ENCODE measurements at regions not wholly inside any gene's neighbourhood (a gene's known extent, or its start where the extent isn't known, plus 50 kb on each side); places are given as distances from the start of the nearest gene placed in this dataset.
A peak's percentile ranks its signal among the peaks of the same experiment; 100 is the strongest.

DNA sequence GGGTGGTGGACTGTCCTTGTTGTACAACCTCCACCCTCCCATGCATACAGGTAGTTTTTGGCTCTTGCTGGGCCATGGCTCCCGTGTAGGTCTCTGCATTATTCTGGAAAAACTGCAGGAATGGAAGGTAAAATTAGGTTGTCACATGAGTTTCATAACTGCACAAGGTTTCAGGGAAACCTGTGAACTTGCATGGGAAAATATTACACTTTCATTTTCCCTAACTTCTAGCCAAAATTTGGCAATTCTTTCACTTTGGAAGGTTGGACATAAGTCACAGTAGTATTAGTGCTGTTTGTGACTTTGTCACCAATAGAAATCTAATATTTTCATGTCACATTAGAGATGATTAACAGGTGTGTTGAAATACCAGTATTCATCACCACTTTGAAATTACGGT is 118.1 kb upstream of the MGAT5 start:
- DNase-seq (ENCODE audit: low spot score): no peak
- in situ Hi-C loops (cut with HindIII; ENCODE audit: low sequenced_read_pairs): no loop called here

DNA sequence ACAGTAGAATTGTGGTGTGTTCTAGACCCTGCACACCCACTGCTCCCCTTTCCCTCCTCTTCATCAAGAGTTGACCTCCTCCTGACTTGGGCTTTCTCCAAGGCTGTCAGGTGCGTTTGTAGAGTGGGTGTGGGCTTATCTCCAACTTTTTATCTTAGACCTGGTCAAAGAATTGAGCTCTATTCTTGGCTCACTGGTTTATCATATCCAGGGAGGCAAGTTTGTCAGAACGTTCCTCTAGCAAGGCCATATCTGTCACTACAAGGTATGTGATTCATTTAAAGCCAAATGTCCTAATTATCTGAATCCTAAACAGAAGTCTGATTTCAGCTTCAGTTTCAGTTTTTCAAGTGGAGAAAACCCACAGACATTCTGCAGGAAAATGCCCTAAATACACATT is 117.1 kb upstream of the MGAT5 start:
- no peak for DNase-seq (ENCODE audit: low spot score)
- in situ Hi-C loops (cut with HindIII; ENCODE audit: low sequenced_read_pairs): no loop called here

DNA sequence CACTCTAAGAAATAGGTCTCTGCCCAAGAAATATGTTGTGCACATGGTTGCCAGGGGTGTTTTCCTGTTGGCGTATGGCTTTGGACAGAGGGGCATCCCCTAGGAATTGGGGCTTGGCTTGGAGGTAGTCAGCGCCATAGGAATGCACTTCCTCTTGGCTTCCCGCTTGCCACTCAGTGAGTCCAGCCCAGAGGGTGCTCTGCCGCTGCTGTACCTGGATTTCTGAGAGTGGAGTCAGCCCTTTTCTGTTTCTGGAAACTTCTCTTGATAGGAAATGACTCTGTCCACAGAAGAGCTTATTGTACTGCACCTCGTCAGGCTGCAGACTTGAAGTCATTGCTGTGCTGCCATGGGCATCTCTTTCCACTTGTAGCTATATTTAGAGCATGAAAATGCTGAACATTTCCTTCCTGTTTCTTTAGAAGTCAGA is 116.7 kb upstream of the MGAT5 start:
- DNase-seq (ENCODE audit: low spot score): no peak
- in situ Hi-C loops (cut with HindIII; ENCODE audit: low sequenced_read_pairs): no loop called here

DNA sequence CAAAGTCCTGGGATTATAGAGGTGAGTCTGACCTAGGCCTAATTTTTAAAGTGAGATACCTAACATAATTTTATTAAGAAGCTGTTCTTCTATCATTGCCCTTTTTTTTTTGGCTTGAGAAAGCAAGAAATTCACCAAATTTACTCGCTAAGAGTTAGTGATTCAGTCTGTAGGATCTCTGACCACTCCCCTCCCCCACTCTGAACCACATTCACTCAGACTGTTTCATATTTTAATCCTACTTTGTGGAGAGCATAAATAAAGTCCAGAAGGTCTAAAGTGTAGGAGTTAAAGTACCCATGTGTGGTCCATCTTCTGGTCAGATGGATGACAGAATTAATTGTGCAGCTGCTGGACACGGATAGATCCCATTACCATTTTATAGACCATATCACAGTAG is 115.8 kb upstream of the MGAT5 start:
- in situ Hi-C loops (cut with HindIII; ENCODE audit: low sequenced_read_pairs): no loop called here
- DNase-seq (ENCODE audit: low spot score): no peak

DNA sequence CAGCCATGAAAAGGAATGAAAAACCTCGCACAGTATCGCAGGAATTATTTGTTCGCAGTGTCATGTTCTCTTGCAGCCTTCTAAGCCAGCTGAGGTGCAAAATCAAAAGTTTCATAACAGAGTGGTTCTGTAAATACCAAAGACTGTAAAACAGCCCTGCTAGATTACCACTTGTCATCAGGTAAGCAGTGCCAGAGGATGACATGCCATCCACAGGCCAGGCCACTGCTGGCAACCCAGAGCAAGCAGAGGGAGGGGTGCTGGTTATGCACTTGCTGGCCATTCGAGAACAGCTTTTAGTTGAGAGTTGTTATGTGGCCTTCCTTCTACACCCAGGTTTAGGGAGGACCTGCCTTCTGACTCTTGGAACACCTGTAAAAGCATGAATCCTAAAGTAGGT is 114.3 kb upstream of the MGAT5 start:
- in situ Hi-C loops (cut with HindIII; ENCODE audit: low sequenced_read_pairs): no loop called here
- no peak for DNase-seq (ENCODE audit: low spot score)

DNA sequence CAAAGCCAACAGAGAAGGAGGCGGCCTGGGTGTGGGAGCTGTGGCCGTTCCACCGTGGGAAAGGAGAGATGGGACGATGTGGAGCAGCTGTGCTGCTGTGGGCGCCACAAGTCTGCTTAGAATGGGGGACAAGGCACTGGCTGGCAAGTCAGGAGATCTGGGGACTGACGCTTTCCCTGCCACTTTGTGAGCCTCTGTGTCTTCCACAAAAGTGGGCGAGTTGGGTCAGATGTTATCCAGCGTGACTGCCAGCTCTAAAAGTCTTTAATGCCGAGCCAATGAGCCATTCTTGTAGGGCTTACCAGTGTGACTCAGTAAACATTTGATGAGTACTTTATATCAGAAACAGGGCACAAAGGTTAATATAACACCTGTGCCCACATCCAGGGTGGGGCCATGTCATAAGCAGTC is 113.6 kb upstream of the MGAT5 start:
- DNase-seq (ENCODE audit: low spot score): no peak
- in situ Hi-C loops (cut with HindIII; ENCODE audit: low sequenced_read_pairs): no loop called here

DNA sequence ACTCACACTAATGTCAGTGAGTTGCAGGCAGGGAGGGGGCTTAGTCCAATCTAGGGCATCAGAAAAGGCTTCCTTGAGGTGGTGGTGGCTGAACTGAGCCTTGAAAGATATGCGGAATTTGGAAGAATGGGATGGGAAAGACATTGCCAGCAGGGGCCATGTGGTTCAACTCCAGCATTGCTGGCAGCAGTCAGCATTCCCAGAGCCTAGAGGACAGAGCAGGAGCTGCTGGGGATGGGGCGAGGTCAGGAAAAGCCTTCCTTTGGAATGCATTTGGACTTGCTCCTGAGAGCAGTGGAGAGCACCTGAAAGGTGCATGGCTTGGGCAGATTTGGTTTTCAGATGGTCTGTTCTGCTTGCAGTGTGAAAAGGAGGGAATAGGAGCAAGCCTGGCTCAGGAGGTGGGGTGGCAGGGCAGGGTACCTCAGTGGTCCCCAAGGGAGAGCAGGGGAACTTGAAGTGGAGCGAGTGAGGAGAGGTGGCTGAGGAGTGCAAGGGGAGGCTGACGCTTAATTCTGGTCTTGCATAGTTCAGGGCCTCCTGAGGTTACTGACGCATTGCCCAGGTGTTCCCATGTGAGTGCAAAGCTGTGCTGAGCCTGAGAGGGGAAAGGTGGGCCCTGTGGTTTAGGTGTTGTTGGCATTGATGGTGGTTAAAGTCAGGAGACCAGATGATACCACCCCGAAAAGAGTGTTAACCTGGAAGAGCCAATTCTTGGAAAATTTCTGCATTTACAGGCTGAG is 112.1 kb upstream of the MGAT5 start:
- in situ Hi-C loops (cut with HindIII; ENCODE audit: low sequenced_read_pairs): no loop called here
- DNase-seq (ENCODE audit: low spot score): peak; percentile 53

DNA sequence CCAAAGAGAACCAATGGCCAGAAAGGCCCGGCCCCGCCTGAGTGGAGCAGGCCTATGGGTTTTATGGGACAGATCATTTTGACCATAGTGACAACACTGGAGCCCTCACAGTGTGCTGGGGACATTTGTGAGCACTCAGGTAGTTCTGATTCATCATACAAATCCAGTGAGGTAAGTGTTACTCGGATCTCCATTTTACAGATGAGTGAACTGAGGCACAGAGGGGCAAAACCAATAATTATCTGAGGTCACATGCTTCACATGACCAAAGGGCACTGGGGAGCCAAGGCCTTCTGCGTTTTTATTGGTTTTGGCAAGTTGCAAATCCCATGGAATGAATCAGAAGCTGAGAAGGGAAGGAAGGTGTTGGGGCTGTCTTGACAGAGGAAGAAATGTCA is 111.5 kb upstream of the MGAT5 start:
- no peak for DNase-seq (ENCODE audit: low spot score)
- in situ Hi-C loops (cut with HindIII; ENCODE audit: low sequenced_read_pairs): no loop called here

DNA sequence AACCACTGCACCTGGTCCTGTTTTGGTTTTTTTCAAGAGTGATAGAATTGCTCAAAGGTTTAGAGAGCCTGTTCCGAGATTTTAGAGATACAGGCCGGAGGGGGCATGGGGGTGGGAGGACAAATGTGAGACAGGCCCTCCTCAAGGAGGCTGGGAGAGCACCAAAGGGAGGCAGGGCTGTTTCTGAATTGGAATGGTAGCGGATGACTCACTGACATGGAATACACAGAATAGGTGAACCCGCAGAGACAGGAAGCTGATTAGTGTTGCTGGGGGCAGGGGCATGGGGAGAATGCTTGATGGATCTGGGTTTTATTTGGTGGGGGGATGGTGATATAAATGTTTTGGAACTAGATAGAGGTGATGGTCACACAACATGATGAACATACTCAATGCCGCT is 111.0 kb upstream of the MGAT5 start:
- in situ Hi-C loops (cut with HindIII; ENCODE audit: low sequenced_read_pairs): no loop called here
- DNase-seq (ENCODE audit: low spot score): no peak

DNA sequence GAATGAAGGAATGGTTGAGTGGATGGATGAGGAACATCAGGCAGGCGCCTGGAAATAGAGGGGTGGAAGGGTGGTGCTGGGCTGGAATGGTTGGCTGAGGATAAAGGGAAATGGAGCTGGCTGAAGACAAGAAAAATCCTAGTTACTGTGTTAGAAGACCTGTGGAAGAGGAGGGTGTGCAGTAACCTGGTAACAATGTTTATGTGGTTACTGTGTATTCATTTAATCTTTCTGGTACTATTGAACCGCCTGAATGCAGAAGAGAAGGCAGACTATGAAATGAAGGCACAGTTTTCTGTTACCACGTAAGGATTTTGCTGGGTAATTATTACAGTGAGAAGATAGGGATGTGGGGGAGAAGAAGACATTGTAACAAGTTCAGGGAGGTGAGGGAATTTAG is 110.3 kb upstream of the MGAT5 start:
- in situ Hi-C loops (cut with HindIII; ENCODE audit: low sequenced_read_pairs): no loop called here
- no peak for DNase-seq (ENCODE audit: low spot score)

DNA sequence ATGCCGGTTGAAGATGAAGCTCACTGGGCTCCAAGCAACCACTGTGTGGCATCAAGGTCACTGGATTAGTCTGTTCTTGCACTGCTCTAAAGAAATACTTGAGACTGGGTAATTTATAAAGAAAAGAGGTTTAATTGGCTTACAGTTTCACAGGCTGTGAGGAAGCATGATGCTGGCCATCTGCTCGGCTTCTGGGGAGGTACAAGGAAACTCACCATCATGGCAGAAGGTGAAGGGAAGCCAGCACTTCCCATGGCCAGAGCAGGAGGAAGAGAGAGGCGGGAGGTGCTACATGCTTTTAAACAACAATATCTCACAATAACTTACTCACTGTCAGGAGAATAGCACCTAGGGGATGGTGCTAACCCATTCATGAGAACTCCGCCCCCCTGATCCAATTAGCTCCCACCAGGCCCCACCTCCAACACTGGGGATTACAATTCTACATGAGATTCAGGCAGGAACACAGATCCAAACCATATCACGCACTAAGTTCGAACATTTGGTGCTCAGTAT is 109.7 kb upstream of the MGAT5 start:
- DNase-seq (ENCODE audit: low spot score): peak; percentile 84
- in situ Hi-C loops (cut with HindIII; ENCODE audit: low sequenced_read_pairs): no loop called here

DNA sequence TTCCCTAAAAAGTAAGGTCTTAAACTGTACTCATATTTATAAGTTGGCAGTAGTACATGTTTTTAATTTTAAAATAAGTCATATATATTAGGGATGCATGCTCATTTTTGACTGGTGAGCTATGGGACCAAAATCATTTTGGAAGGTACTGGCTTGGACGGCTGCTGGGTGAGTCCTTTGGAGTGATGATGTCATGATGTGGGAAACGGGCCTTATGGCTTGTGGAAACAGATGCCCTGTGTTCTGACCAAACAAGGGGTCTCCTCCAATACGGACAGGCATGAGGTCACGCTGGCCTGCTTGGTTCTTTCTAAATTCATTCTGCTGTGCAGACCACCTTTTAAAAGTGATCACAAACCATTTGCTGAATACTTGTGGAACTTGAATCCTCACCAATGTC is 109.2 kb upstream of the MGAT5 start:
- no peak for DNase-seq (ENCODE audit: low spot score)
- in situ Hi-C loops (cut with HindIII; ENCODE audit: low sequenced_read_pairs): no loop called here

DNA sequence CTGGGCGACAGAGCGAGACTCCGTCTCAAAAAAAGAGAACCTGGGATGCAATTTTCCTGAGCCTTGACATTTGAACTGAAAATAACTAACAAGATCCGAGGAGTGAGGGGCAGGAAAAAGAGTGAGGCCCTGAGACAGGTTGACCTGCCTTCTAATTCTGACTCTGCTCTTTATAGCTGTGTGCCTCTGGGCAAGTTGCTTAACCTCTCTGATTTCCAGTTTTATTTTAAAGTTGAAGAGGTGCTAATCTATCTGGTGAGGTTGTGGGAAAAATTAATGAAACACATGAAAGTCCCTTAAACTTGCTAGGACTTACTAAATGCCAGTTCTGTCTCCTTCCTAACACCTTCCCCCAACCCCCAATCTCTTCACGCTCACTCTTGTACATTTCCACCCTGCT is 108.4 kb upstream of the MGAT5 start:
- in situ Hi-C loops (cut with HindIII; ENCODE audit: low sequenced_read_pairs): no loop called here
- DNase-seq (ENCODE audit: low spot score): no peak

DNA sequence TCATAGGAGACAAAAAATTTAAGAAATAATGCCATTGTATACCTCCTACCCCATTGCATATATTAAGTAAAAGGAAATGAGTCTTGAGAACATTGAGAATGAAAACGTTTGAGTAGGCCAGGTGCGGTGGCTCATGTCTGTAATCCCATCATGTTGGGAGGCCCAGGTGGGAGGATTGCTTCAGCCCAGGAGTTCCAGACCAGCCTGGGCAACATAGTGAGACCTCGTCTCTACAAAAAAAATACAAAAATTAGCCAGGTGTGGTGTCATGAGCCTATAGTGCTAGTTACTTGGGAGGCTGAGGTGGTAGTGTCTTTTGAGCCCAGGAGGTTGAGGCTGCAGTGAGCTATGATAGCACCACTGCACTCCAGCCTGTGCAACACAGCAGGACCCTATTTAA is 107.7 kb upstream of the MGAT5 start:
- no peak for DNase-seq (ENCODE audit: low spot score)

DNA sequence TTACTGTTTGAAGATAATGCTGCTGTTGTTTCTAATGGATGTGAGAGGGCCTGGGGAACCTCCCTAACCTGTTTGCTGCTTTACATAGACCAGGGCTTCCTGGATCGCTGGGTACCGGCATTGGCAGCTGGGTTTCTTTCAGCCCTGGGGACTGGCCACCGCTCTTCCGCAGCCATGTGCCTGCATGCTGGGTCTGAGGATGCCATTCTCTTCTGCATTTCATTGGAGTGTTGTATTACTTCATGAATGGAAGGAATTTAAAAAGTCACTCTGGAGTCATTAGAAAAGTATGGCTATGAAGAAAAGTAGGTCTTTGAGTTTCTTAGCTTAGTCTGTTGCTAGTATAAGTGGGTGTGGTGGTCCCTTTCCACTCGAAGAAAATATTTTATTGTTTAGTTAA is 107.3 kb upstream of the MGAT5 start:
- in situ Hi-C loops (cut with HindIII; ENCODE audit: low sequenced_read_pairs): no loop called here
- DNase-seq (ENCODE audit: low spot score): no peak

More for the DNA sequence above, 107.7 kb upstream of the MGAT5 start:
- in situ Hi-C loops (cut with HindIII; ENCODE audit: low sequenced_read_pairs): no loop called here

DNA sequence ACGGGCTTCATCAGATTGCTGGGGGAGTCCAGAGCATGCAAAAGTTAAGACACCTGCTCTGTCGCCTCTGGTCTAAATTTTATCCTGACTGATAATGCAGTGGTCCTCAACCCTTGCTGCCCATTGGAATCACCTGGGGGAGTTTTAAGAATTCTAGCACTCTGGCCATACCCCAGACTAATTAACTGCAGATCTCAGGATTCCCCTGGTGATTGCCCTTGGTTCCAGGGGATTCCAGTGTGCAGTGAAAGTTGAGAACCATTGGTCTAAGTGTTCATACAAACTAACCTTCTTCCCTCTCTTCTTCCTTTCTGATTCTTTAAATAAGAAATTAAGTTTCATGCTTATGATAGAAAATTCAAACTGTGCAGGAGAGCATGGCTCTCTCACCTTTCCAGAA is 105.7 kb upstream of the MGAT5 start:
- DNase-seq (ENCODE audit: low spot score): no peak
- in situ Hi-C loops (cut with HindIII; ENCODE audit: low sequenced_read_pairs): no loop called here

DNA sequence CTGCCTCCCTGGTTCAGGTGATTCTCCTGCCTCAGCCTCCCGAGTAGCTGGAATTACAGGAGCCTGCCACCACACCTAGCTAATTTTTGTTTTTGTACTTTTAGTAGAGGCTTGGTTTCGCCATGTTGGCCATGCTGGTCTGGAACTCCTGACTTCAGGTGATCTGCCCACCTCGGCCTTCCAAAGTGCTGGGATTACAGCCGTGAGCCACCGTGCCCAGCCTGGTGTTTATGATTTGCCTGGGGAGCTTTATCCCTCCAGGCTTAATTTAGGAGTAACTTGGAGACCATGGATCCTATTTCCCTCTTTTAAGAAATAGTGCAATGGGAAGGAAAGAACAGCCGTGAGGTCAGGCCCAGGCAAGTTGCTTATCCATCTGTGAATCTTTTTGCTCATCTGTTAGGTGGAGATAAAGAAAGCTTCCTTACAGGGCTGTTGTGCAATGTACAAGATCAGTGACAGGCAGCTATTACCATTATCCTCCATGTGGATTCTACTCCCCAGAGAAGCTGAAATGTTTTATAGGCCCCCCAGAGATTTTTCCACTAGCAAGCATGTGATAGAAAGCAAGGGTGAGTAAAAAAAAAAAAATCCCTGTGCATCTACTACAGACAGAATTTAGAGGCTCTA is 104.9 kb upstream of the MGAT5 start:
- DNase-seq (ENCODE audit: low spot score): no peak
- in situ Hi-C loops (cut with HindIII; ENCODE audit: low sequenced_read_pairs): no loop called here

DNA sequence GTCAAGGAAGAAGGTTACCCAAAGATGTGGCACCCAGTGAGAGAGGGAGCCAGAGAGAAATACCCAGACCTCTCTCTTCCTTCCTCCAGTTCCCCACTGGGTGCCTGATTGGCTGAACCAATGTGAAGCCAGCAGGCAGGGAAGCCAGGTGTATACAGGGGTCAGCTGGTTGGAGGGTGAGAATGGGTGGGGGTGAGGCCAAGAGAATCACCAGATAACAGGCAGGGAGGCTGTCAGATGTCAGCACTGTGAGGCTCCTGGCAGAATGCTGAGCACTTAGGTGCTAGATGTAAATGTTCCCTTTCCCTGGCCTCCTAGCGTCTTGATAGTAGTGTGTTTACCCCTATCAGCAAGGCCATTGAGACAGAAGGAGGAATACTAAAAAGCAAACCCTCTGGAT is 104.0 kb upstream of the MGAT5 start:
- no peak for DNase-seq (ENCODE audit: low spot score)
- in situ Hi-C loops (cut with HindIII; ENCODE audit: low sequenced_read_pairs): no loop called here

DNA sequence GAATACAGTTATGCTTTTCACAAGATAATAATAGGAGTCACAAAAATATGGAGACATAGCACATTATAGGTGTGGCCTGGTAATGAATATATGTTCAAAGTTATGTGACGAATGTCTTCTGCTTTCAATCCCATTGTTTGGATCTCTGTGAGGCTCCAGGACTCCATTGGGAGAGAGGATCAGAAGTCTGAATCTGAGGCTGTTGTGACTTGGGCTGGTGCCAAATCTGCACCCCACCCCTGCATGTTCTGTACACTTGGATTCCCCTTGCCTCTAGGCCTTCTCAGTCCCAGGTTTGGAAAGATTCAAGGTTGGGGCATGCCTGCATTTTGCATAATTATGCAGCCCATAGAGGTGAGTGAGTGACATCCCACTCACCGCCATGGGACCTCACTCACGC is 103.1 kb upstream of the MGAT5 start:
- DNase-seq (ENCODE audit: low spot score): no peak
- in situ Hi-C loops (cut with HindIII; ENCODE audit: low sequenced_read_pairs): no loop called here

DNA sequence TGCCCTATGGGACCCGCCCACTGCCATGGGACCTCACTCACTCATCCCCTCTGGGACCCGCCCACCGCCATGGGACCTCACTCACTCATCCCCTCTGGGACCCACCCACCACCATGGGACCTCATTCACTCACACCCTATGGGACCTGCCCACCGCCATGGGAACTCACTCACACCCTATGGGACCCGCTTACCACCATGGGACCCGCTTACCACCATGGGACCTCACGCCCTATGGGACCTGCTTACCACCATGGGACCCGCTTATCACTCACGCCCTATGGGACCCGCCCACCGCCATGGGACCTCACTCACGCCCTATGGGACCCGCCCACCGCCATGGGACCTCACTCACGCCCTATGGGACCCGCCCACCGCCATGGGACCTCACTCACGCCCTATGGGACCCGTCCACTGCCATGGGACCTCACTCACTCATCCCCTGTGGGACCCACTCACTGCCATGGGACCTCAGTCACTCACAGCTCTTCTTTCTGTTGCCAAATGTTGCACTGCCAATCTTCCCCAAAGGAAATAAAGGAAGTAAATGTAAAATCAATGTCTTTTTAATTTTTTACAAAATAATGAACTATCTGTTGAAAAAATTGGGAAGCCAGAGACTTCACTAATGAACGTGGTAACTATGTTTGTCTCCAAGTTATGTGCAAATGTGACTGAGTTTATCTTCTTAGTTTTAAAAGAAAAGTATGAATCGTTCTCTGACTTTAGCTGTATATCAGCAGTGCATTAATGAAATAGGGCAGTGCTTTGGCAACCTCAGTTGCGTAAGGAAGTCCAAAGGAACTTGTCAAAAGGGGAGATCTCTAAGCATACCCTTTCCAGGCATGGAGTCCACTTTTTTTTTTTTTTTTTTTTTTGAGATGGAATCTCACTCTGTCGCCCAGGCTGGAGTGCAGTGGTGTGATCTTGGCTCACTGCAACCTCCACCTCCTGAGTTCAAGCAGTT is 101.5 kb upstream of the MGAT5 start:
- no peak for DNase-seq (ENCODE audit: low spot score)
- in situ Hi-C loops (cut with HindIII; ENCODE audit: low sequenced_read_pairs): no loop called here

Measured in G401 (cell line).